ENCODE measurements at regions not wholly inside any gene's neighbourhood (a gene's known extent, or its start where the extent isn't known, plus 50 kb on each side); places are given as distances from the start of the nearest gene placed in this dataset.

GRCh38 chr2:40760071-40760666, 308.3 kb upstream of the SLC8A1 start:
- in situ Hi-C loops (cut with MboI; ENCODE audit: low sequenced_read_pairs): loop anchor here (25.0 kb wide), 1 partner anchor 848 kb away; no protein-coding TSS in a partner anchor

GRCh38 chr2:40773291-40773690, 321.4 kb upstream of the SLC8A1 start:
- in situ Hi-C loops (cut with MboI; ENCODE audit: low sequenced_read_pairs): loop anchor here (25.0 kb wide), 1 partner anchor 861 kb away; no protein-coding TSS in a partner anchor

DNA sequence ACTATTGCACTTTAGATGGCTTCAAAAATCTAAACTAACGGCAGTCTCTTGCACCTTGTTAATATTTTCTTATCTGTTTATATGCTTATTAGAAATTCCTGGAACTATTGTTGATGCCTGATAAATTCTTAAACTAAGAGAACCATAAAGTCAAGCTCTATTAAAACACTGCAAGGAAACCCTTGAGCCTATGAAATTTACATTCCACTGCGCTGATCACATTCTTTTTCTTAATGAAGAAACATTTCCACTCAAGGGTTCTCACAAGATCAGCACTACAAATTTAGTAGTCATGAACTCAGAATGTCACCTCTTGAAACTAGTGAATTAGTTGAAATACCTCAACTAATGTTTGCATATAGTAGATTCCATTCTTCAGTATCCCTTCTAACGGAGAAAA, 331.8 kb upstream of the SLC8A1 start:
- in situ Hi-C loops (cut with MboI; ENCODE audit: low sequenced_read_pairs): no loop called here

DNA sequence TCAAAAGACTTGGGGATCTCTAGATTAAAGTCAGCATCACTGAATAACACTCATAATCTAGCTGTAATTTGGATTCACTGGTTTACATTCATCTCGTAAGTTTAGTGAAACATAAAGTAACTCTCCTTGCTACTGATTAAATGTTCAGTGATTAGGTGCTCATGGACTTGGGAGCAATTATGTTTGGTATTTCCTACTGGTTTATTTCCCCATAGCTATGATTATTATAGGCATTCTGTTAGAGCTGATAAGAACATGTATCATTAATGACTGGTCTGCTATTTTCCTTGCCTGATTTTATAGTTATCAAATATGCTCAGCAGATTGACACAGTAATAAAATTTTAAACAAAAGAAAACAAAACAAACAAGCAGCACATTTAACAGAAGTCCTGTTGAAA, 334.7 kb upstream of the SLC8A1 start:
- in situ Hi-C loops (cut with MboI; ENCODE audit: low sequenced_read_pairs): no loop called here

DNA sequence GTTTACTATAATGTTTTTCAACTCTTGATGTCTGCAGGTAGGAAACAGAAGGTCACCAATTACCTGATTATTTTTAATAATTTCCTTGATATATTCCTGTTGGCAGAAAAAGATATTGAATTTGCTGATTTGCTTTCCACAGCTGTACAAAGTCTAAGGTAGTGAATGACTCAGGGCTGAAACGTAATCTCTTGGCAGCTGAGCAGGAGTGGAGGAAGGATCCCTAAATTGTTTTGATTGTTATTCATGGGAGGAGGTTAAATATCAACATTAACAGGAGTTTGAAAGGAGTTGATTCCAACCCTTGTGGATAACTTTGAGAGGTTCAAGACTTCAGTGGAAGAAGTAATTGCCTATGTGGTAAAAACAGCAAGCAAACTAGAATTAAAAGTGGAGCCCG, 345.2 kb upstream of the SLC8A1 start:
- in situ Hi-C loops (cut with MboI; ENCODE audit: low sequenced_read_pairs): no loop called here

GRCh38 chr2:40803900-40804299, 352.0 kb upstream of the SLC8A1 start:
- in situ Hi-C loops (cut with MboI; ENCODE audit: low sequenced_read_pairs): no loop called here

GRCh38 chr2:40809156-40809555, 357.3 kb upstream of the SLC8A1 start:
- in situ Hi-C loops (cut with MboI; ENCODE audit: low sequenced_read_pairs): no loop called here

- in situ Hi-C loops (cut with MboI; ENCODE audit: low sequenced_read_pairs): no loop called here
These were observed 362.7 kb upstream of the SLC8A1 start for GRCh38 chr2:40814616-40815015.

DNA sequence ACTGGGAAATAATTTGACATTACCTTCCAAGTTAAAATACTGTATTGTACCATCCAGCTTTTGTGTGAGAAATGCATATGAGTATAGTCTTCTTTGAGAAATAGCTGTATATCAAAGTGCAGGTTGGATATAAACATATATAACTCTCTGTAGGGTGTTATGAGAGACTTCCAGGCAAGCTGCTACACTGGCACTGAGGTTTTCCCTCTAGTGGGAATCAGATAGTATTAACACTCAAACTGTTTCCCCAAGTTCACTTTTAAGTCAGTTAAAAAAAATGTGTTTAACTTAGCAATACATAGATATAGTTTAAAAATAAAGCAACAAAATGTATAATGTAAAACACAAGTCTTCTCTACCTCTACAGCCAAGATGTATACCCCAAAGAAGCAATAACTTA, 368.4 kb upstream of the SLC8A1 start:
- in situ Hi-C loops (cut with MboI; ENCODE audit: low sequenced_read_pairs): no loop called here

- in situ Hi-C loops (cut with MboI; ENCODE audit: low sequenced_read_pairs): no loop called here
These were observed 371.6 kb upstream of the SLC8A1 start for GRCh38 chr2:40823478-40823877.

GRCh38 chr2:40824278-40824677, 372.4 kb upstream of the SLC8A1 start:
- in situ Hi-C loops (cut with MboI; ENCODE audit: low sequenced_read_pairs): no loop called here

GRCh38 chr2:40827392-40827791, 375.5 kb upstream of the SLC8A1 start:
- in situ Hi-C loops (cut with MboI; ENCODE audit: low sequenced_read_pairs): no loop called here

GRCh38 chr2:40831321-40831873, 379.5 kb upstream of the SLC8A1 start:
- in situ Hi-C loops (cut with MboI; ENCODE audit: low sequenced_read_pairs): no loop called here

DNA sequence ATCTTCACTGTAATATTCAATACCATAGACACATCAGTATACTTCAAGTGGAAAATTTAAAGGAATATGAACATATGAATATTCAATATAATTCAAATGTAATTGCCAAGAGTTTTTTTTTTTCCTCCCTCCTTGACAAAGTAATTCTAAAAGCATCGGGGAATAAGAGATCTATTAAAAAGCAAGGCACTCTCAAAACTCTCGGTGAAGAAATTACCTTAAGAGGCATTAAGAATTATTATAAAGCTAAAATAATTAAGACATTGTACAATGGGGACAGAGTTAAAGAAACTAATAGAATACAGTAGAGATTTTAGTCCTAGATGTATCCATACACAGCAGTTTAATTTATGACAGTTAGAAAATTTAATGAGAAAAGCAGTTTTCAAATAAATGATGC, 390.0 kb upstream of the SLC8A1 start:
- in situ Hi-C loops (cut with MboI; ENCODE audit: low sequenced_read_pairs): no loop called here

DNA sequence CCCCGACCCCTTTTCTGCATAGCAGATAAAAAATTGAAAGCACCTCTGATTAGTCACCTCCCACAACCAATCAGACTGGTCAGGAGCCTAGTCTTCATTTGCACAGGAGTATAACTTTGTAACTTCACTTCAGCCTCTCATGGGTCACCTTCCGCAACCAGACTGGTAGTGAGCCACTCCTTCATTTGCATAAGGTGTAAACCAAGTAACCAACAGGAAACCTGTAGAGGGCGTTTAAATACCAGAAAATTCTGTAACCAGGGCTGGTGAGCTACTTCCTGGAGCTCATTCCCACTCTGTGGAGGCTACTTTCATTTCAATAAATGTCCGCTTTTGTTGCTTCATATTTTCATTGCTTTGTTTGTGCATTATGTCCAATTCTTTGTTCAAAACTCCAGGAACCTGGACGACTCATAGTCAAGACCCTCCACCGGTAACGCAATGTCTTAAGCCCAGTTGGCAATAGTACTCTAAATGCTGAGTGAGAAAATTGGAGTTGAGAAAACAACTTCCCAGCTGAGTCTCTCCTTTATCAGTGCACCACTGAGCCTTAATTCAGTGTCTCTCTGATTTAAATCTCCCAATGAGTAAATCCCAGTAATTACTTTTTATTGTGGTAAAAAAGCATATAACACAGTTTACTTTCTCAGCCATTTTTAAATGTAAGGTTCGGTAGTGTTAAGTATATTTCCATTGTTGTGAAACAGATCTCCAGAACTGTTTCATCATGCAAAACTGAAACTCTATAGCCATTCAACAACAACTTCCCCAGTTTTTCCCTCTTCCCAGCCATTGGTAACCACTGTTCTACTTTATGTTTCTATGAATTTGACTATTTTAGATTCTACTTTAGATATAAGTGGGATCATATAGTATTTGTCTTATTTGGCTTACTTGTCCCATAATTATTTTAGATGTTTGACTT, 392.7 kb upstream of the SLC8A1 start:
- in situ Hi-C loops (cut with MboI; ENCODE audit: low sequenced_read_pairs): no loop called here

DNA sequence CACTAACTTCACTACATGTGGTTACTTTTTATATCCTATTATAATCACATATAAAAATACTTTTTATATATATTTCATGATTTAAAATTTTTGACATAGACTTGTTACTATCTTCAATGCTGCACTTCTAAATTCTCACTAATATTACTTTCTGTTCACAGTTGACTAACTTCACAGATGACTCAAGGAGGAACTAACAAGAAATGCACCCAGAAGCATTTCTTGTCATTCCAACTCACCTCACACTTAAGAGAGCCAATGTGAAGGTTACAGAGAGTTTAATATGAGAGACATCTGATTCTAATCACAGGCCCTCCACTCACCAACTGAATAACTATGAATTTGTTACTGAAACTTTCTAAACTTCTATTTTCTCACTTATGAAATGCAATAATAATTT, 399.8 kb upstream of the SLC8A1 start:
- in situ Hi-C loops (cut with MboI; ENCODE audit: low sequenced_read_pairs): no loop called here

GRCh38 chr2:40859617-40860016, 407.7 kb upstream of the SLC8A1 start:
- in situ Hi-C loops (cut with MboI; ENCODE audit: low sequenced_read_pairs): no loop called here

- in situ Hi-C loops (cut with MboI; ENCODE audit: low sequenced_read_pairs): no loop called here
These were observed 415.9 kb upstream of the SLC8A1 start for GRCh38 chr2:40867829-40868228.

DNA sequence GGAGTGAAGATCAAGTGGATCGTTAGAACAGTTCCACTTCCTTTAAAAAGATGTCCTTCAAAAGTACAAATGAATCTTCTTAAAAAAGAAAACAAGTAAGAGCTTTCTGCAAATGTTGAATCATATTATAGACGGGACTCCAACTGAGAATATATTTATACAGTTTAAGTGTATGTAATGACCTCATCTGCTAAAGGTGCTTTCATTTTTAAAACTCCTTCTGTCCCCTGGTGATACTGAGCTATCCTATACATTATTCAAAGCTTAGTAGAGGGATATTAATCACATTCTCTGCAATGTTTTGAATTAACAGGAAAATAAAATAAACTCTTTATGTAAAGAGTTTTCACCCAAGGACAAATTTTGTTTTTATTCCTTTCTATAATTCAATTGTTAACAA, 420.7 kb upstream of the SLC8A1 start:
- in situ Hi-C loops (cut with MboI; ENCODE audit: low sequenced_read_pairs): no loop called here

GRCh38 chr2:40874380-40874779, 422.5 kb upstream of the SLC8A1 start:
- in situ Hi-C loops (cut with MboI; ENCODE audit: low sequenced_read_pairs): no loop called here

GRCh38 chr2:40877734-40878288, 425.9 kb upstream of the SLC8A1 start:
- in situ Hi-C loops (cut with MboI; ENCODE audit: low sequenced_read_pairs): no loop called here

DNA sequence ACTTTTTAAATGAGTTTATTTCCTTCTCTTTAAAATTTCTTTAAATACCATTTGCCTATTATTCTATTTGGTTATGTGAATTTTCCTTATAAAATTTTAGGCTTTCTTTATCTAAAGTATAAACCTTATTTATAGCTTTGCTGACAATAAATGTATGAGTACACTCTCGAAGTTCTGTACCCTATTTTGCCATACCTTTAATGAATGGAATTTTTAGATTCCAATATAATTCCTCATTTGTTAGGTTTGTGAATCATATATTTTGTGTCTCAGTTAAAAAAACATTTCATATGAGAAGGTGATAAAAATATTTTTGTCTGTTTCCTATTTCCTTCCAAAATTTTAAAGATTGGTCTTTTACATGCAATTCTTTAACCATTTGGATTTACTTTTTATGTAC, 427.4 kb upstream of the SLC8A1 start:
- in situ Hi-C loops (cut with MboI; ENCODE audit: low sequenced_read_pairs): no loop called here
